H9 (cell line): ENCODE measurements at regions not wholly inside any gene's neighbourhood (a gene's known extent, or its start where the extent isn't known, plus 50 kb on each side); places are given as distances from the start of the nearest gene placed in this dataset.

Experiments used
- DNase-seq: peaks from one replicate; pipeline ENCODE4 v3.0.0-alpha.2; 2017
- H2AFZ ChIP-seq: one replicate; pipeline ENCODE4 v1.6.1; 2013; ENCODE audit warnings: mild to moderate bottlenecking, low read length, control low read depth, moderate library complexity
- H2AK5ac ChIP-seq: 2 replicates; pipeline ENCODE4 v1.6.1; 2013; ENCODE audit warnings: low read length, control low read depth, mixed read lengths; ENCODE audit not compliant: insufficient read length
- H2BK120ac ChIP-seq: one replicate; pipeline ENCODE4 v1.6.1; 2013; ENCODE audit warnings: low read depth, mild to moderate bottlenecking, low read length, control low read depth, inconsistent platforms; ENCODE audit not compliant: poor library complexity, severe bottlenecking
- H2BK12ac ChIP-seq: 2 replicates; pipeline ENCODE4 v1.6.1; 2013; ENCODE audit warnings: low read length, control low read depth, mixed read lengths, low read depth; ENCODE audit not compliant: insufficient read length
- H2BK15ac ChIP-seq: 2 replicates; pipeline ENCODE4 v1.6.1; 2013; ENCODE audit warnings: low read depth, low read length, control low read depth
- H2BK20ac ChIP-seq: one replicate; pipeline ENCODE4 v1.6.1; 2013; ENCODE audit warnings: low read depth, mild to moderate bottlenecking, low read length, control low read depth, inconsistent platforms; ENCODE audit not compliant: poor library complexity, severe bottlenecking
- H2BK5ac ChIP-seq: 2 replicates; pipeline ENCODE4 v1.6.1; 2013; ENCODE audit warnings: low read length, control low read depth, mixed read lengths; ENCODE audit not compliant: insufficient read length
- H3K14ac ChIP-seq: 2 replicates; pipeline ENCODE4 v1.6.1; 2013; ENCODE audit warnings: low read length, control low read depth; ENCODE audit not compliant: insufficient read depth
- H3K18ac ChIP-seq: 2 replicates; pipeline ENCODE4 v1.6.1; 2013; ENCODE audit warnings: low read depth, mild to moderate bottlenecking, mixed read lengths, low read length, control low read depth; ENCODE audit not compliant: insufficient read length
- H3K23ac ChIP-seq: 2 replicates; pipeline ENCODE4 v1.6.1; 2013; ENCODE audit warnings: low read length, control low read depth, mixed read lengths, low read depth; ENCODE audit not compliant: insufficient read length
- H3K23me2 ChIP-seq: 2 replicates; pipeline ENCODE4 v1.6.1; 2013; ENCODE audit warnings: low read depth, mild to moderate bottlenecking, mixed read lengths, low read length, control low read depth; ENCODE audit not compliant: insufficient read length, poor library complexity, severe bottlenecking
- H3K27ac ChIP-seq: 2 replicates; pipeline ENCODE4 v1.5.1; 2013; ENCODE audit warnings: low read length, control low read depth, mixed read lengths, low read depth; ENCODE audit not compliant: insufficient read length
- H3K27me3 ChIP-seq: 2 replicates; pipeline ENCODE4 v1.6.1; 2013; ENCODE audit warnings: low read length, control low read depth, inconsistent platforms; ENCODE audit not compliant: insufficient read depth
- H3K4ac ChIP-seq: 2 replicates; pipeline ENCODE4 v1.6.1; 2013; ENCODE audit warnings: low read depth, mild to moderate bottlenecking, control low read depth, inconsistent platforms, low read length, moderate library complexity
- H3K4me1 ChIP-seq: 2 replicates; pipeline ENCODE4 v1.6.1; 2013; ENCODE audit warnings: low read length, control low read depth, inconsistent platforms; ENCODE audit not compliant: insufficient read depth
- H3K4me2 ChIP-seq: 2 replicates; pipeline ENCODE4 v1.6.1; 2013; ENCODE audit warnings: low read length, control low read depth, mixed read lengths; ENCODE audit not compliant: insufficient read length, insufficient read depth
- H3K56ac ChIP-seq: 2 replicates; pipeline ENCODE4 v1.6.1; 2013; ENCODE audit warnings: low read depth, mild to moderate bottlenecking, mixed read lengths, low read length, control low read depth; ENCODE audit not compliant: insufficient read length
- H3K79me1 ChIP-seq: 2 replicates; pipeline ENCODE4 v1.6.1; 2013; ENCODE audit warnings: low read depth, mild to moderate bottlenecking, moderate library complexity, low read length, control low read depth, inconsistent platforms; ENCODE audit not compliant: insufficient read depth, poor library complexity, severe bottlenecking
- H3K79me2 ChIP-seq: 2 replicates; pipeline ENCODE4 v1.6.1; 2013; ENCODE audit warnings: low read length, control low read depth, inconsistent platforms; ENCODE audit not compliant: insufficient read depth
- H3K9ac ChIP-seq: 2 replicates; pipeline ENCODE4 v1.6.1; 2013; ENCODE audit warnings: low read length, control low read depth, mixed read lengths; ENCODE audit not compliant: insufficient read length; ENCODE audit errors: extremely low read depth
- H3K9me3 ChIP-seq: one replicate; pipeline ENCODE4 v1.6.1; 2013; ENCODE audit warnings: low read depth, low read length, inconsistent platforms; ENCODE audit not compliant: control insufficient read depth
- H3T11ph ChIP-seq: one replicate; pipeline ENCODE4 v1.6.1; 2013; ENCODE audit warnings: mild to moderate bottlenecking, low read length, control low read depth, inconsistent platforms
- H4K20me1 ChIP-seq: one replicate; pipeline ENCODE4 v1.6.1; 2013; ENCODE audit not compliant: control insufficient read depth, insufficient read length, insufficient read depth
- H4K5ac ChIP-seq: 2 replicates; pipeline ENCODE4 v1.6.1; 2013; ENCODE audit warnings: low read depth, mild to moderate bottlenecking, mixed read lengths, low read length, control low read depth; ENCODE audit not compliant: insufficient read length
- H4K8ac ChIP-seq: replicated peaks from 2 replicates; pipeline ENCODE4 v1.6.1; 2013; ENCODE audit warnings: low read length, control low read depth, mixed read lengths, low read depth; ENCODE audit not compliant: insufficient read length
- H4K91ac ChIP-seq: 2 replicates; pipeline ENCODE4 v1.6.1; 2013; ENCODE audit warnings: low read depth, mild to moderate bottlenecking, moderate library complexity, mixed read lengths, low read length, control low read depth; ENCODE audit not compliant: insufficient read length
- H3K27ac Mint-ChIP-seq, 3 experiments: 2 replicates in 2 of 3; 3 replicates in 1 of 3; pipeline ENCODE4 v1.8.0; 2020 to 2021; ENCODE audit warnings: mixed read lengths in 3 of 3, mild to moderate bottlenecking in 1 of 3, moderate library complexity in 1 of 3
- H3K27me3 Mint-ChIP-seq: 2 replicates; pipeline ENCODE4 v1.8.0; 2021; ENCODE audit warnings: low read depth, mild to moderate bottlenecking, moderate library complexity, mixed read lengths
- H3K36me3 Mint-ChIP-seq, 3 experiments: 2 replicates in 2 of 3; 3 replicates in 1 of 3; pipeline ENCODE4 v1.8.0; 2020 to 2021; ENCODE audit warnings: low read depth in 3 of 3, mixed read lengths in 3 of 3; ENCODE audit not compliant: insufficient read depth in 1 of 3
- H3K4me1 Mint-ChIP-seq, 2 experiments: 2 replicates each; pipeline ENCODE4 v1.8.0; 2020; ENCODE audit warnings: mixed read lengths in 2 of 2
- H3K4me3 Mint-ChIP-seq, 2 experiments: 2 replicates in 1 of 2; 3 replicates in 1 of 2; pipeline ENCODE4 v1.8.0; 2020 to 2021; ENCODE audit warnings: mild to moderate bottlenecking in 2 of 2, mixed read lengths in 2 of 2, moderate library complexity in 1 of 2
- H3K9me3 Mint-ChIP-seq, 2 experiments: 2 replicates in 1 of 2; 3 replicates in 1 of 2; pipeline ENCODE4 v1.8.0; 2020; ENCODE audit warnings: mild to moderate bottlenecking in 2 of 2, mixed read lengths in 2 of 2, moderate library complexity in 1 of 2
- WGBS: extraction: QIAGEN DNeasy Blood & Tissue Kit; methylation state at CpG from one replicate; pipeline ENCODE4 v1.1.7; 2013; ENCODE audit warnings: missing lambda C conversion rate, low lambda C conversion rate, mixed read lengths; ENCODE audit not compliant: insufficient read length; ENCODE audit errors: extremely low coverage; 5-methylcytosine and 5-hydroxymethylcytosine counted together
- TF ChIP-seq, protein P1 (sequence below): fragments of 200-600 bp; sonication (generic); conservative IDR thresholded peaks from 3 replicates; pipeline ENCODE4 v1.8.0; 2021; ENCODE audit warnings: antibody characterized with exemption, mild to moderate bottlenecking

DNA sequence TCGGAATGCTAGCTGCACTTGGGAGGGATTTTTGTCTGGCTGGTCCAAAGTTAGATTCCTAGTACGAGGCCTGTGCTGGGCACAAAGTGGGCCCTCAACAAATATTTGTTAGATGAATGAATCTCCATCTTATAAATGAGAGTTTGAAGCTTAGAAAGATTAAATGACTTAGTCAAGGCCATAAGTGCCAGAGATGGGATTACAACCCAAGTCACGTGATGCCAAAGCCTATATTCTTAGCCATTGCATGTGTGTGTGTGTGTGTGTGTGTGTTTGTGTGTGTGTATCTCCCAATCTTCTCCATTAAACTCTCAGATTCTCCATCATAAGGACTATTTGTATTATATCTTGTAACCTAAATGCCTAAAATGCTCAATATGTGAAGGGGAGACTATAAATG is 130.8 kb upstream of the MAP1B start:
- Histone ChIP-seq H2BK15ac (no peak overlapping the region), H2BK5ac (no peak overlapping the region), H3K27ac (no peak overlapping the region), H3K27me3 (no peaks in the 10 kb centered on the region), H4K5ac (no peak overlapping the region), H3K18ac (no peak overlapping the region), H4K91ac (no peak overlapping the region), H3T11ph (peak overlapping the region; percentile 10), H3K4me1 (no peaks in the 10 kb centered on the region), H4K20me1 (no peaks in the 10 kb centered on the region), H2AFZ (no peak overlapping the region), H3K79me2 (no peaks in the 10 kb centered on the region), H3K4ac (no peak overlapping the region), H3K9me3 (no peaks in the 10 kb centered on the region), H2BK120ac (no peak overlapping the region), H3K9ac (no peak overlapping the region), H3K79me1 (no peaks in the 10 kb centered on the region), H4K8ac (no peak overlapping the region), H3K14ac (no peak overlapping the region), H3K23ac (no peak overlapping the region), H2AK5ac (no peak overlapping the region), H3K23me2 (no peaks in the 10 kb centered on the region), H2BK12ac (no peak overlapping the region), H3K4me2 (no peak overlapping the region), H3K56ac (no peak overlapping the region), H2BK20ac (no peak overlapping the region)
- Mint-ChIP-seq H3K27me3 (no peaks in the 10 kb centered on the region), H3K4me1 (peaks cover 0 to 3% of the 10 kb centered on the region in 2 experiments; a peak in 1 of 4 replicates), H3K4me3 (no peak overlapping the region), H3K27ac (no peak overlapping the region), H3K9me3 (peaks cover 0 to 8% of the 10 kb centered on the region in 2 experiments; a peak in 3 of 5 replicates), H3K36me3 (peaks cover 0 to 6% (median 0%) of the 10 kb centered on the region in 3 experiments; a peak in 1 of 7 replicates)
- no peak for DNase-seq
- WGBS, result no CpG with 5 or more reads among the region's 3 CpGs
- TF ChIP-seq, protein P1, sequence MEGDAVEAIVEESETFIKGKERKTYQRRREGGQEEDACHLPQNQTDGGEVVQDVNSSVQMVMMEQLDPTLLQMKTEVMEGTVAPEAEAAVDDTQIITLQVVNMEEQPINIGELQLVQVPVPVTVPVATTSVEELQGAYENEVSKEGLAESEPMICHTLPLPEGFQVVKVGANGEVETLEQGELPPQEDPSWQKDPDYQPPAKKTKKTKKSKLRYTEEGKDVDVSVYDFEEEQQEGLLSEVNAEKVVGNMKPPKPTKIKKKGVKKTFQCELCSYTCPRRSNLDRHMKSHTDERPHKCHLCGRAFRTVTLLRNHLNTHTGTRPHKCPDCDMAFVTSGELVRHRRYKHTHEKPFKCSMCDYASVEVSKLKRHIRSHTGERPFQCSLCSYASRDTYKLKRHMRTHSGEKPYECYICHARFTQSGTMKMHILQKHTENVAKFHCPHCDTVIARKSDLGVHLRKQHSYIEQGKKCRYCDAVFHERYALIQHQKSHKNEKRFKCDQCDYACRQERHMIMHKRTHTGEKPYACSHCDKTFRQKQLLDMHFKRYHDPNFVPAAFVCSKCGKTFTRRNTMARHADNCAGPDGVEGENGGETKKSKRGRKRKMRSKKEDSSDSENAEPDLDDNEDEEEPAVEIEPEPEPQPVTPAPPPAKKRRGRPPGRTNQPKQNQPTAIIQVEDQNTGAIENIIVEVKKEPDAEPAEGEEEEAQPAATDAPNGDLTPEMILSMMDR, result no peak
